SW480 (cell line): ENCODE measurements at regions not wholly inside any gene's neighbourhood (a gene's known extent, or its start where the extent isn't known, plus 50 kb on each side); places are given as distances from the start of the nearest gene placed in this dataset.

ENCODE experiments used
- DNase-seq: peaks from one replicate; pipeline ENCODE4 v3.0.0-alpha.2; 2016; ENCODE audit warnings: low spot score

GRCh38 chr5:125176005-125176390 is 429.6 kb upstream of the ZNF608 start:
- peak; percentile 79 for DNase-seq

DNA sequence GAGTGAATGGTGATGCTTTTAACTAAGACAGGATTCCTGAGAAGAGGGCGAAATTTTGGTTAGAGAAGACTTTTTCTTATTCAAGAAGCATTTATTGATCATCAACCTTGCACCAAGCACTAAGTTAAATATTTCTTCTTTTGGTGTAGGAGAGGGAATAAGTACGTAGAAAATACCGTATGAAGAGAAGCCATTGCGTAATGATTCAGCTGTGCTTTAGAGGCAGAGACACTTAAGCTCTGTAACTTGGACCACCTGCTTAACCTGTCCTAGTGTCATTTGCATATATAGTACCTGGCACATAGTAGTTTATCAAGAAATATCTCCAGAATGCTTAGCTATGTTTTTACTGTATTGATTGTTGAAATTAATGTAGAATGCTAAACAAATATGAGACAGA is 430.9 kb upstream of the ZNF608 start:
- DNase-seq: no peak

- DNase-seq: no peak
Measured at GRCh38 chr5:125179612-125180011, 433.2 kb upstream of the ZNF608 start.

GRCh38 chr5:125180231-125180829 is 433.9 kb upstream of the ZNF608 start:
- no peak for DNase-seq

DNA sequence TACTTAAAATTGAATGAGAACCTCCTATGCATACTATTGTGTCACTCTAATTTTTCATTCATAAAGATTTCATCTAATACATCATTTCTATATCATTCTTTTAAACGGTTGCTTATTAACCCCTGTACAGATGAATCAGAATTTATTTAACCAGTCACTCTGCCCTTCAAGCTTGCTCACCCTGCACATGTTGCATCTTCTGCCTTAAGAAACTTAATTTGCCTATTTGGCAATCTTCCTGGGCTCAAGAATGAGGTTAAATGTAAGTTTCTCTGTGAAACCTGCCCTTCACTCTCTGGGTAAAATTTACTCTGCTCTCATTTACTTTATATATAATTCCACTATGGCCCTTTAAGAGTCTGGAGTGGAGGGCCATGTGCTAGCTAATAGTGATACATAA is 434.7 kb upstream of the ZNF608 start:
- no peak for DNase-seq

DNA sequence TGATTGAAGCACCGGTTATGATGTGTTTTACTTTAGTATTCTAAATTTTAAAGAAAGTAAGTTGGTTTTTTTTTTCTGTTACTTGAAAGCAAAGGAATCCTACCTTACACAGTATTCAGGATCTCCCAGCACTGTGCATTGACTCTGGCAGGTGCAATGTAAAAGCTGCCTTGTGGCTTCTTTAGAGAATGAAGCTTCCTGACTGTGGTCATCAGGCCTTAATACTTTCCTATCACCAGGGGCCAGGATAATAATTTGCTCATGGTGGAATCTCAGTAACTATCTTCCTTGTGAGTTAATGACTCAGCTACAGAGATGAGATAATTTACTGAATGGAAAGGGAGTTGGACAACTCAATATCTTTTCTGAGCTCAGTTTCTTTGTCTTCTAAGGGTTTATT is 435.5 kb upstream of the ZNF608 start:
- no peak for DNase-seq

DNA sequence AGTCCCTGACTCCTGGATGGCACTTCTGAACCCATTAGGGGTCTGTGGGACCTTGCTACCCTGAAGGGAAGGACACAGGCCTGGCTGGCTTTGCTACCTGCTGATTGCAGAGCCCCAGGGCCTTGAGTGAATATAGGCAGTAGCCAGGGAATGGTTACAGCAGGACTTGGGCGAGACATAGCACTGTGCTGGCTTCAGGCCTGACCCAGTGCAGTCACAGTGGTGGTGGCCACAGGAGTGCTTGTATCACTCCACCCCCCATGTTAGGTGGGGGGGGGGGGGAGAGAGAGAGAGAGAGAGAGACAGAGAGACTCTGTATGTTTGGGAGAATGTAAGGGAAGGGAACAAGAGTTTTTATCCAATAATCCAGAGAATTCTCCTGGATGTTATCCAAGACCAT is 439.3 kb upstream of the ZNF608 start:
- DNase-seq: no peak

GRCh38 chr5:125186911-125187375 is 440.5 kb upstream of the ZNF608 start:
- no peak for DNase-seq

DNA sequence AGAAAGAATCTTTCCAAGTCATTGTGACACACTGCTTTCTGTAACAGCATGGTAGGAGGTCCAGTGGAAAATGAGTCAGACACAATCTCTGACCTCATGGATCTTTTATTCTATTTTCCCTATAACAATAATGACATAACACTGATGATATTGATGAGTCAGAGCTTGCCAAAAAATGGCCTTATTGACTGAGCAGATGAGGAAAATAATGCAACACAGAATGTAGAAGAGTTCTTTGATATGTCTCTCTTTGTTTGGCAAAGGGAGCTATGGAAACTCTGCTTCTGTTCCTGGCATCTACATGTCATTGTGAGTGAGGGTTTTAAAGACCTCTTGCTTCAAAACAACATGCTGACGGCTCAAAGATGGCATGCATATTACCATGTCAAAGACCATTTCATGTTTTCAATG is 443.1 kb upstream of the ZNF608 start:
- no peak for DNase-seq

GRCh38 chr5:125190232-125191087 is 444.0 kb upstream of the ZNF608 start:
- no peak for DNase-seq

GRCh38 chr5:125194883-125195282 is 448.4 kb upstream of the ZNF608 start:
- DNase-seq: no peak

- DNase-seq: no peak
Measured at GRCh38 chr5:125196481-125197111, 450.2 kb upstream of the ZNF608 start.

DNA sequence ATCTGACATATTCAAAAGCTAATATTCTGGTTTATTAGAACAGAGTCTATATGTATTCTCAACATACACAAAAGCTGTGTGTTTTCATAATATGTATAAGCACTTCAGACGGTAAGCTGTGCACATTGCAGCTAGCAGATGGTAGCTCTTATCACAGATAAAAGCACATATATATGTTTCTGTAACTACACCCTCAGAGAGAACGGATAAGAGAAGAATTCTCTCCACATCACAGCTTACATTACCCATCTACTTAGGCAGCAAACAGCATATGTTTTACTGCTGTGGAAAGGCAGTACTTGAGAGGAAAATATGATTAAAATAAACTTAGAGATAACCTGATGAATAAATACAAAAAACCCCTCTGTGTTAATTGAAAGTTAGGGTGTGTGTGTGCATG is 450.9 kb upstream of the ZNF608 start:
- DNase-seq: no peak

GRCh38 chr5:125198270-125198974 is 452.0 kb upstream of the ZNF608 start:
- peak; percentile 27 for DNase-seq

DNA sequence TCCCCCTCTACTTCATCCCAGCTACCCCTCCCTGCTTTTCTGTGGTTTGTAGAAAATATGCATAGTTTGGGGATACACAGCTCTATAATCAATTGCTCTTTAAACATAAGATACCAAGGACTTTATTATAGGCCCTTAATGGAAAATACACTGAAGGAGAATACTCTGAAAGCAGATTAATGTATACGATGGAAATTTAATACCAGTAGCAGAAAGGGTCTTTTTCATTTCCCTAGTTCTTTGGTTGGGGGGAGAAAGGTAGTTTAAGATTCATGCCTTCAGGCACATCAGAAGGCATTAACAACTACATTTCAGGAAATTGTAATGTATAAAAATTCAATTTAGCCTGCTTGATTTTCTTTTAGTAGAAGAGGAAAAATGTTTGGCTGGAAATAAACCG is 452.9 kb upstream of the ZNF608 start:
- no peak for DNase-seq

DNA sequence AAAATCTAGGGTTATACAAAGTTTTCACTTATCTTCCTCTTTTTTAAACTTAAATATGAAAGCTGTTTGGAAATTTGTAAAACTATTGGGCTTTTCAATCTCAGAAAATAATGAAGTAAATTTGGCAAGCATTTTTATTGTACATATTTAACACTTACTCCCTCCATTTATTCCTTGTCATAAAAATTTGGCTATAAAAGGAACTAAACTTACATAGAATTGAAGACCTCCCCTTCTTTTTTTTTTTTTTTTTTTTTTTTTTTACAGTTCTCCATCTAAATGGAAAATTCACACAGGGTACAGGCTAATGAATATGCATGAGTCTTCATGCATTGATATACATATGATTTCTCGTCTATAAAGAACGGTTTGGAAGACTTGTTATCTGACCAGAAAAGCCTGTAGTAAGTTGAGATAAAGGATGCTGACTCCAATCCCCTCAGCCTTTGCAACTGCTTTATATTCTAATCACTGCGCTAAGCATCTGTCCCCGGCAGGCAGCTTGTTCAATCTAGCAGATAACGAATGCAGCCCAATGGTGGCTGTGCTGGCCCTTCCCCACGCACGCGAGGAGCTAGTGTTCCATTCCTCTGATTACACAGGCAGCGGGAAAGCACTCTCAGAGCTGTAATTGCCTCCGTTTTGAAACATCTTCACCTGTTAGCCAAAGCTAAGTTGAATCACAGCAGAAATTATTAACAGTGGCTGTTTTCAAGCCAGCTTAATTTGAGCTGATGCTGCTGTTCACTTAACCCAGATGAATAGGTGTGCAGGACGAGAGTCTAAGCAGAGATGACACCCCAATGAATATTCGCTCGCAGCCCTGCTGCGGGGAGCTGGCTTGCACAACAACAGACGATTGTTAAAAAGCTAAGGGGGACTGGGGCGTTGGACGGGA is 453.8 kb upstream of the ZNF608 start:
- DNase-seq: no peak

DNA sequence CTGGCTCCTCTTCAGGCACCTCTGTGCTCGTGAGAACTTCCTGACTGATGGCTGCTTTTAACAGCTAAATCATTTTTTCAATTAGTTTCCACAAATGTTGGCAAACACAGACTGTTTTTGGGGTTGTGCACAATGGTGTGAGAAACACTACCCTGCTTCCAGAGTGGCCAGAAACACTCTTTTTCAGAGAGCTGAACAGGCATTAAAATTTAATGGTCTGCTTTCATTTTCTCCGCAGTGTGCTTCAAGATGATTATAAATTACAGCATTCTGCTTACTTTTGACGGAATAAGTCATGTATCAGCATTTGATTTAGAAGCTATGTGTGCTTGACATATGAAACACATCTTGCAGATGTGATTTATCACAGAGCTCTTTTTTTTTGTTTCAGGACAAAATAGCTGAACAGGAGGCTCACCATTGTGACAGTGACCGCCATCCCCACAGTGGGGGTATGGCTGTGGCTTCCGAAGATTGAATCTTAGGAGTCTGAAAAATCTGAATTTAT is 454.5 kb upstream of the ZNF608 start:
- no peak for DNase-seq

DNA sequence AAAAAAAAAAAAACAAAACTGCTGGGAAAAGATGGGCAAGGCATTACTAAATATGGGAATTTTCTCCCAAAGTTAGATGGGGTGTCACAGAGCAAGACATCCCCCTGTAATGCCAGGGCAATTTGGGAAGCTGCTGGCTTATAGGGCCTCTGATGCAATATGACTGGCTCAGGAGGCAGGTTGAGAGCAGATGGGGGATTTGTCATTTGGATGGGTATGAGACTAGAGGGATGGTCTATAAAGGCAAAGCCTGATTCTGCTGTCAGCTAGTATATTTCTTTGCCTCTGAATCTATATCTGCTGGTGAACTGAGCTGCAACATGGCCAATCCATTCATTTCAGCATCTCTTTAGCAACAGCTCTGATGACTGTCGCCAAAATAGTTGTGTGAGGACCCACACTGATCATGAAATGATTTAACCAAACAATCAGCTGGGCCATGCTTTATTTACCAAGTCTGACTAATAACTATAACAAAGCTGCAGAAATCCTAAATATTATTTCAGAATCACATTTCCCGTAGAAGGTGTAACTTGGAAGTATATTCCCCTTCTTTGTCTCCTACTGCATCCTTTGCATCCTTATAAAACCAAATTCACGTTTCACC is 455.1 kb upstream of the ZNF608 start:
- no peak for DNase-seq

DNA sequence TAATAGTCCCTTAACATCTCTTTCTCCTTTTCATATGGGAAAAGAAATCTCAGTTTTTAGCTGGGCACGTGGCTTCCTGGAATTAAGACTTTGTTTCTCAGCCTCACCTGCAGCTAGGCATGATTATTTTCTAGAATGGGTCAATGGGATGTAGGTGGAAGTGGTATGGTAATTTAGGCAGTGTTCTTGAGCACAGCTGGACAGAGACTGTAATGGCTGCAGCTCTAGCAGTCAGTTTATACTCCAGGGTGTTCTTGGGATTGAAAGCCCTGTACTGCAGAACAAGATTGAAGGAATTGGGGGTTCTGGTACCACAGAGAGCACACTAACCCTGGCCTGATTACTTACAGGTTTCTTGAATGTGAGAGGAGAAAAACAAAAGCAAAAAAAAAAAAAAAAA is 455.9 kb upstream of the ZNF608 start:
- no peak for DNase-seq

DNA sequence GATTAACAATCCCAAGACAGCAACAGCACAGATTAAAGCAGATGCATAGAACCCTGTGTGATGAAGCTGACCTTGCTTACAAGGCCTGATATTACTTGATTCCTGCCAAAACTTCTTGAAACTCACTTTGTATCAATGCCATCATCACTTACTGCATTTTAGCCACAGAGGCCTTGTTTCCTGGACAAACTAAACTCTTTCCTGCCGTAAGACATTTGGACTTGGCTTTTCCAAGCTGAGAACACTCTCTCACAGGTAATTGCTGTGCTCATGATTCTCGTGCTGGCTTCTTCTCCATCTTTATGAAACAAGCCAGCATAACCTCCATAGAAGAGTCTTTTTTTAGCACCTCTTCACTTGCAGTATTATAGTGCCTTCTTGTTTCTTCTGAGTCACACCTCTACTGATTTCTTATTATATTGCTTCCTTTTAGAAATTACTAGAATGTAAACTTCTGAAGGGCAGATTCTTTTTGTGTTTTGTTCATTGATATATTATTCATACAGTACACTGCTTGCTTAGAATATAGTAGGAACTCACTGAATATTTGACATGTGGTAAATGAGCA is 456.5 kb upstream of the ZNF608 start:
- DNase-seq: no peak

DNA sequence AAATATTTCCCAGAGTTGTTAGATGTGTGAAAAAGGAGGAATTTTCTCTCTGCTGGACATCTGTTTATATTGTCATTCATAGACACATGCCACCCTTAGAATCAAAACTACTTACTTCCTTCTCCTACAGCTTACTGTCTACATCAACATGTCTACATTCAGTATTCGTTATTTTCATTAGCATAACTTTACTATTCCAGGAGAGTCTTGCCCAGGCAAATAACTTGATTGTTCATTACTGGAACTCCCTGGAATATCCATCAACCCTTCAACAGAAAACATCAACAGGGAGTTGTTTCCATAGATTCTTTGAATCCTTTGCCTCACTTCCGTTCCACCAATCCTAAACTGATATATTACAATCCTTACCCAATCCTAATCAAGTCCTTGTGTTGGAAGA is 457.5 kb upstream of the ZNF608 start:
- DNase-seq: no peak
